Gastrocnemius medialis (tissue), 4 donors: ENCODE measurements at regions not wholly inside any gene's neighbourhood (a gene's known extent, or its start where the extent isn't known, plus 50 kb on each side); places are given as distances from the start of the nearest gene placed in this dataset.

Experiments used
- ATAC-seq, 2 donors: fragments of 150-250 bp; one replicate each; pipeline ENCODE4 v1.9.1; 2016
- DNase-seq, 2 donors: peaks; one replicate each; pipeline ENCODE4 v3.0.0-alpha.2; 2019
- H3K27ac ChIP-seq, 4 donors: fragments of 200-600 bp; sonication (generic); 1 replicate in 1 of 4; 2 replicates in 3 of 4; pipeline ENCODE4 v1.5.1; 2016 to 2018; ENCODE audit warnings: mild to moderate bottlenecking in 2 of 4, moderate library complexity in 1 of 4
- H3K27me3 ChIP-seq, 3 donors: fragments of 200-600 bp; sonication (generic) in 2 of 3; 1 replicate in 1 of 3; 2 replicates in 2 of 3; pipeline versions ENCODE4 v1.5.1 to v1.6.0; 2016 to 2019; ENCODE audit warnings: mild to moderate bottlenecking in 1 of 3, moderate library complexity in 1 of 3
- H3K36me3 ChIP-seq, 2 donors: fragments of 200-600 bp; sonication (generic) in 1 of 2; one replicate each; pipeline ENCODE4 v1.5.1; 2017 to 2018
- H3K4me1 ChIP-seq, 2 donors: fragments of 200-600 bp; sonication (generic) in 1 of 2; one replicate each; pipeline ENCODE4 v1.5.1; 2016 to 2017; ENCODE audit warnings: mild to moderate bottlenecking in 2 of 2
- H3K4me3 ChIP-seq, 4 donors: fragments of 200-600 bp; sonication (generic) in 3 of 4; 1 replicate in 1 of 4; 2 replicates in 3 of 4; pipeline ENCODE4 v1.5.1; 2016 to 2019; ENCODE audit warnings: mild to moderate bottlenecking in 2 of 4
- H3K9me3 ChIP-seq, 3 donors: fragments of 200-600 bp; sonication (generic) in 2 of 3; 1 replicate in 1 of 3; 2 replicates in 2 of 3; pipeline ENCODE4 v1.5.1; 2016 to 2019
- POLR2A ChIP-seq, 2 donors: fragments of 450-650 bp; IDR thresholded peaks; one replicate each; pipeline ENCODE4 v1.6.1; 2017; ENCODE audit warnings: antibody characterized with exemption in 2 of 2, mild to moderate bottlenecking in 2 of 2, moderate library complexity in 2 of 2
- in situ Hi-C, 4 donors: fragments of 200-750 bp; cut with MboI; loops; one replicate each; pipeline versions ENCODE4 v1.15.0 to v1.8.0; 2017; ENCODE audit warnings: low sequenced_read_pairs in 4 of 4
- intact Hi-C: fragments of 100-400 bp; cut with DNase I; formaldehyde crosslinking; loops from one replicate; pipeline ENCODE4 v1.15.1; 2023; ENCODE audit warnings: low total_unique reads
- TF ChIP-seq, protein P1 (sequence below), 5 experiments: fragments of 450-650 bp in 3 of 5; fragments of 200-600 bp in 2 of 5; sonication (generic) in 2 of 5; IDR thresholded peaks in 4 of 5; conservative IDR thresholded peaks in 1 of 5; 1 replicate in 4 of 5; 2 replicates in 1 of 5; pipeline ENCODE4 v1.5.1; 2016 to 2019; ENCODE audit warnings: antibody characterized with exemption in 5 of 5, mild to moderate bottlenecking in 3 of 5, moderate library complexity in 3 of 5

DNA sequence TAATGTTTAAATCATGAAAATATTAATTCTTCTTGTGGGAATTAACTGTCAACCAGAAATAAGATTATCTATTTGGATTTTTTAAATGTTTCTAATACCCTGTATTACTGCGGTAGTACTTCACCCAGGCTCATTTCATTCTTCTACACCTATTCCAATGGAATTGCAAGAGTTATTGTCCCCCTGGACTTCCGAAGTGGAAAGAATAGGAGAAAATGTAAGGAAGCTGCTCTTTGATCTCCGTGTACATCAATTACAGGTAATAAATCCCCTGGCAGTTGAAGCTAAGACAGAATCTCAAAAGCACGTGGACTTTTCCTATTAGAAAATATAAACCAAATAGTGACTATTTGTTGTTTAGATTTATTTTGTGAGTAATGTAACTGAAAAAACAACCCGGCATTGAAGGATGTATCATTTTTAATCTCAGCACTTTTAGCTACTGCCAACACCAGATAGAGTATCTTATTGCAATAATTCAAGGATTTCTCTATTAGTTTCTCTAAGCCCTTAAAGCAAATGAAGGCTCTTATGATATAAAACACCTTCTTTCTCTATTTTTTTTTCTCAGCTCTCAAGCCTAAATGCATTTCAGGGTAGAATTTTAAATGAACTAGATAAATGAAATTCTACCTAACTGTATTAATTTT, 77.3 kb downstream of the MZT1 start:
- in situ Hi-C loops (no loop called here), intact Hi-C loops (no loop called here)
- no peak overlapping the region for H3K4me3 ChIP-seq
- no peaks in the 10 kb centered on the region for H3K27me3 ChIP-seq
- ATAC-seq (no peak), DNase-seq (no peak)
- H3K27ac ChIP-seq: no peak overlapping the region
- H3K4me1 ChIP-seq: no peaks in the 10 kb centered on the region
- no peaks in the 10 kb centered on the region for H3K36me3 ChIP-seq
- H3K9me3 ChIP-seq: no peaks in the 10 kb centered on the region
- no peak for TF ChIP-seq POLR2A (IDR thresholded peaks at IDR 0.05)
- TF ChIP-seq, protein P1, sequence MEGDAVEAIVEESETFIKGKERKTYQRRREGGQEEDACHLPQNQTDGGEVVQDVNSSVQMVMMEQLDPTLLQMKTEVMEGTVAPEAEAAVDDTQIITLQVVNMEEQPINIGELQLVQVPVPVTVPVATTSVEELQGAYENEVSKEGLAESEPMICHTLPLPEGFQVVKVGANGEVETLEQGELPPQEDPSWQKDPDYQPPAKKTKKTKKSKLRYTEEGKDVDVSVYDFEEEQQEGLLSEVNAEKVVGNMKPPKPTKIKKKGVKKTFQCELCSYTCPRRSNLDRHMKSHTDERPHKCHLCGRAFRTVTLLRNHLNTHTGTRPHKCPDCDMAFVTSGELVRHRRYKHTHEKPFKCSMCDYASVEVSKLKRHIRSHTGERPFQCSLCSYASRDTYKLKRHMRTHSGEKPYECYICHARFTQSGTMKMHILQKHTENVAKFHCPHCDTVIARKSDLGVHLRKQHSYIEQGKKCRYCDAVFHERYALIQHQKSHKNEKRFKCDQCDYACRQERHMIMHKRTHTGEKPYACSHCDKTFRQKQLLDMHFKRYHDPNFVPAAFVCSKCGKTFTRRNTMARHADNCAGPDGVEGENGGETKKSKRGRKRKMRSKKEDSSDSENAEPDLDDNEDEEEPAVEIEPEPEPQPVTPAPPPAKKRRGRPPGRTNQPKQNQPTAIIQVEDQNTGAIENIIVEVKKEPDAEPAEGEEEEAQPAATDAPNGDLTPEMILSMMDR (IDR thresholded peaks at IDR 0.05 in 4 of 5, conservative IDR thresholded peaks at IDR 0.05 in 1 of 5): no peak

DNA sequence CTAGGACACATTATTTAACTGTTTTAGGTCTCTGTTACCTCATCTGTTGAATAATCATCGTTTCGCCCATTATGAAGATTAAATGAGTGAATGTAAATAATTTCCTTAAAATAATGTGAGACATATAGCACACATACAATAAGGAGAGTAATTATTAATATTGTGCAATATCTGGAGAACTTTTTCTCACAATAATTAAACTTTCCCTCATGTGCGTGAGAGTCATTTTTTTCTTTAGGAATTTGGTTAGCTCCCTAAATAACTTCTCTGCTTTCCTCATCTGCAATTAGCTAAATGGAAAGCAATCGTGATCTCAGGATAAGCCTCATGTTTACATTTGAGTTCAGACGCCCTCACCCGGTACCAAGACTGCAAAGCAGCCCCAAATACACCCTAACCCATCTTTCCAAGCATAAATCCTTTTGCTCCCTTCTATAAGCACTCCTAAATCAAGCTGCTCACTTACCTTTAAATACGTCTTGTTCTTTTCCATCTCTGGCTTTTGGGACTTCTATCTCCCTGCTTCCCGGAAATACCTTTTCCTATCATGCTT, 78.8 kb downstream of the MZT1 start:
- H3K27me3 ChIP-seq: no peaks in the 10 kb centered on the region
- H3K4me3 ChIP-seq: no peak overlapping the region
- no peak for DNase-seq
- TF ChIP-seq POLR2A (IDR thresholded peaks at IDR 0.05): no peak
- no peak overlapping the region for H3K27ac ChIP-seq
- in situ Hi-C loops (no loop called here), intact Hi-C loops (no loop called here)
- H3K9me3 ChIP-seq: no peaks in the 10 kb centered on the region
- no peaks in the 10 kb centered on the region for H3K4me1 ChIP-seq
- ATAC-seq: no peak
- no peaks in the 10 kb centered on the region for H3K36me3 ChIP-seq

DNA sequence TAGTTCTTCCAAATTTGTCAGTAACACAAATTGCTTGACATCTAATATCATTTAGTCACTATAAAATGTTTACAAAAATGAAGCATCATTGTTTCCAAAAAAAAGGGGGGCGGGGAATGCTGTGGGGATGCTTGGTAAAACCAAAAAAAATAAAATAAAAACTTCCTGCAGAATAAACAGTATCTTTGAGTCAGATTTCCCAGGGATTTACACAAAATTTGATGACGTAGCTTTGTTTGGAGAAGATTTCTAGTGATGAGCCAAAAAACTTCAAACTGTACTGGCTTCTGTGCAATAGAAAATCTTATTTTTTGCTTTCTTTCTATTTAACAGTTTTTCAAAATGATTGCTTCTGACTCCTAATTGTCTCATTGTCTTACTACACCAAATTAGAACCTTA, 80.0 kb downstream of the MZT1 start:
- TF ChIP-seq, protein P1 (IDR thresholded peaks at IDR 0.05 in 4 of 5, conservative IDR thresholded peaks at IDR 0.05 in 1 of 5): no peak
- no peak for TF ChIP-seq POLR2A (IDR thresholded peaks at IDR 0.05)
- DNase-seq (no peak), ATAC-seq (no peak)
- no peaks in the 10 kb centered on the region for H3K36me3 ChIP-seq
- no peaks in the 10 kb centered on the region for H3K9me3 ChIP-seq
- H3K27ac ChIP-seq: no peak overlapping the region
- intact Hi-C loops: no loop called here
- no peaks in the 10 kb centered on the region for H3K4me1 ChIP-seq
- H3K4me3 ChIP-seq: no peak overlapping the region
- no peaks in the 10 kb centered on the region for H3K27me3 ChIP-seq
- in situ Hi-C loops: no loop called here

DNA sequence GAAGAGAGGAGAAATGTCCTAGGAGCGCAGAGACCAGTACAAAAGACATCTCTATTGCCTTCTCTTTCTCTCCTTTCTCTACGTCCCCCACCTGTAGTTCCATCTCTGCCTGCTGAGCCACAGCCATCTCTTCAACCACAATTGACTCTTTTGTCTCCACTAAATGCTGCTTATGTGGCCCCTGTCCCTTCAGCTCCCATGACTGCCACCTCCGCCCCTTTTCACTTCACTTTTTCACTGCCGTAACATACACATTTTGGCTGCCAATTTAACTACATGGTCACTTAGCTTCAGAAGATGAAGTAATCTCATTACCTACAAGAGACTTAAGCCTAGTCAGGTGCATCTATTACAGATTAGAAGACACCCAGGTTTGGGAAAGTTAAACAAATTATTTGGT, 81.9 kb downstream of the MZT1 start:
- intact Hi-C loops (no loop called here), in situ Hi-C loops (no loop called here)
- TF ChIP-seq POLR2A (IDR thresholded peaks at IDR 0.05): no peak
- TF ChIP-seq, protein P1 (IDR thresholded peaks at IDR 0.05 in 4 of 5, conservative IDR thresholded peaks at IDR 0.05 in 1 of 5): no peak
- ATAC-seq: no peak
- Histone ChIP-seq H3K36me3 (no peaks in the 10 kb centered on the region), H3K4me3 (no peak overlapping the region), H3K27ac (no peak overlapping the region), H3K4me1 (no peaks in the 10 kb centered on the region), H3K27me3 (no peaks in the 10 kb centered on the region), H3K9me3 (no peaks in the 10 kb centered on the region)
- no peak for DNase-seq

DNA sequence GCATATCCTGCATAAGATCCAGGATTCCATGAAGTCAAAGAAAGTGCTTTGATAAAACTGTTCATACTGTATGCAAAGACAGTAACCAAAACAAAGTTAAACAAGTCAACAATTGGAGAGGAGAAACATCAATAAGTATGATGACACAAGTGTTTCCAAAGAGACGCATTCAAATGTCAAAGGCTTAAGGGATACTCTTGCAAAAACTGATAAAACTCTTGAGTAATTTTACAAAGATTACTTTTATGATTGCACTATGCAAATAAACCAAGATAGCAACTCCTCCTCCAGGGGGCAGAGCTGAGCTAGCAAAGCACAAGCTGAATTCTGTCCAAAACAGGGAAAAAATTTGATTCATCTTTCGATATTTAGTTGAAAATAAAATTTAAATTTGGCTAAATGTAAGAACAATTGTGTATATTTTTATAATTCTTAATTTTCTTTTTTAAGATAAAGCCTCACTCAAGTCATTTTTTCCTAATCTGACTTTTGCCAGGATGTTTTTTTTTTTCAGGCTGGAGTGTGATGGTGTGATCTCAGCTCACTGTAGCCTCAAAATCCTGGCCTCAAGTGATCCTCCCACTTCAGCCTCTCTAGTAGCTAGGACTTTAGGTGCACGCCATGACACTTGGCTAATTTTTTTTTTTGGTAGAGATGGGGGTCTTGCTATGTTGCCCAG, 84.0 kb downstream of the MZT1 start:
- Histone ChIP-seq H3K27ac (no peak overlapping the region), H3K9me3 (no peaks in the 10 kb centered on the region), H3K4me1 (no peaks in the 10 kb centered on the region), H3K36me3 (no peaks in the 10 kb centered on the region), H3K27me3 (no peaks in the 10 kb centered on the region), H3K4me3 (no peak overlapping the region)
- intact Hi-C loops: no loop called here
- TF ChIP-seq, protein P1 (IDR thresholded peaks at IDR 0.05 in 4 of 5, conservative IDR thresholded peaks at IDR 0.05 in 1 of 5): peak in 1 of 5 experiments; percentile 6
- no peak for TF ChIP-seq POLR2A (IDR thresholded peaks at IDR 0.05)
- in situ Hi-C loops: no loop called here
- ATAC-seq (no peak), DNase-seq (no peak)
